Fibroblast of skin of scalp (primary cell): ENCODE measurements at regions not wholly inside any gene's neighbourhood (a gene's known extent, or its start where the extent isn't known, plus 50 kb on each side); places are given as distances from the start of the nearest gene placed in this dataset.
"Not testable (repeated sequence)": the region's sequence is repeated elsewhere in the genome, so short reads cannot be mapped to it uniquely, and the experiment has no call there.

Experiments
- DNase-seq: peaks from one replicate; pipeline ENCODE4 v3.0.0-alpha.2; 2013

DNA sequence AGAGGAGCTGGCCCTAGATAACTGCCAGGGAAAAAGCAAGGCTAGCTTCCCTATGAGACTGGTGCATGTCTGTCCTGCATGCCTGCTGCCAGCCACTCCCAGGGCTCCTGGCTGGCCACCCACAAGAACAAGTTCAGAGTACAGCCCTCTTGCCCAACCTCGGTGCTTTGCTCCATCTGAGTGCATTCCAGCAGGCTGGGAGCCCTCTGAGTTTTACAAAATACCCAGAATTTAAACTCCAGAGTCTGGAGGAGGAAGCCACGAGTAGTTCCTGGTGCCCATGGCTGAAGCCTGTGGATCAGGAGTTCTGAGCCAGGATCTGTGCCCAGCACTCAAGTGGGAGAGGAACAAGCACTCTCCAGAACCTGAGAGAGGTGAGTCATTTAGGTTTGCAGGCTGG is 111.6 kb downstream of the MAGEE2 start:
- no peak for DNase-seq

DNA sequence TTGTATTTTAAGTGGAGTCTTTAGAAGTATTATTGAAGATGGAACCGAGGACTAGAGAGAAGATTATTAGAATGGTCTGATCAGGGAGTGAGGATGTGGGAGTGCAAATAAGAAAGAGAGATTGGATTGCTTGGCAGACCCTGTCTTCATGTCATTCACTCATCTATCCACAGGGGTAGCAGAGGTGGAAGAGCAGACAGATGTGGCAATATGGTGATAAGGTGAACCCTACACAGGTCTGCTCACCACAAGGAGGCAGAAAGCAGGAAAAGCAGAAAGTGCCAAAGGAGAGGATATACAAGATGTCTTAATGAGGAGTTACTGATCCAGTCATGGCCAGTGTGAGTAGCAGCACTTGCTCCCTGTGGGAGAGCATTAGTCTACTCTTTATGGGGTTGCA is 129.4 kb downstream of the MAGEE2 start:
- DNase-seq, result no peak

DNA sequence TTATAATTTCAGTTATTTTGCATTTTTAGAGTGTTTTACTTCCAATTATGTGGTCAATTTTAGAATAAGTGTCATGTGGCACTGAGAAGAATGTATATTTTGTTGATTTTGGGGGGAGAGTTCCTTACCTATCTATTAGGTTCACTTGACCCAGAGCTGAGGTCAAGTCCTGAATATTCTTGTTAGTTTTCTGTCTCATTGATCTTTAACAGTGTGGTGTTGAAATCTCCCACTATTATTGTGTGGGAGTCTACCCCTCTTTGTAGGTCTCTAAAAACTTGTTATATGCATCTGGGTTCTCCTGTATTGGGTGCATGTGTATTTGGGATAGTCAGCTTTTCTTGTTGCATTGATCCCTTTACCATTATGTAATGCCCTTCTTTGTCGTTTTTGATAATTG is 127.0 kb upstream of the ZDHHC15 start:
- DNase-seq, result no peak

DNA sequence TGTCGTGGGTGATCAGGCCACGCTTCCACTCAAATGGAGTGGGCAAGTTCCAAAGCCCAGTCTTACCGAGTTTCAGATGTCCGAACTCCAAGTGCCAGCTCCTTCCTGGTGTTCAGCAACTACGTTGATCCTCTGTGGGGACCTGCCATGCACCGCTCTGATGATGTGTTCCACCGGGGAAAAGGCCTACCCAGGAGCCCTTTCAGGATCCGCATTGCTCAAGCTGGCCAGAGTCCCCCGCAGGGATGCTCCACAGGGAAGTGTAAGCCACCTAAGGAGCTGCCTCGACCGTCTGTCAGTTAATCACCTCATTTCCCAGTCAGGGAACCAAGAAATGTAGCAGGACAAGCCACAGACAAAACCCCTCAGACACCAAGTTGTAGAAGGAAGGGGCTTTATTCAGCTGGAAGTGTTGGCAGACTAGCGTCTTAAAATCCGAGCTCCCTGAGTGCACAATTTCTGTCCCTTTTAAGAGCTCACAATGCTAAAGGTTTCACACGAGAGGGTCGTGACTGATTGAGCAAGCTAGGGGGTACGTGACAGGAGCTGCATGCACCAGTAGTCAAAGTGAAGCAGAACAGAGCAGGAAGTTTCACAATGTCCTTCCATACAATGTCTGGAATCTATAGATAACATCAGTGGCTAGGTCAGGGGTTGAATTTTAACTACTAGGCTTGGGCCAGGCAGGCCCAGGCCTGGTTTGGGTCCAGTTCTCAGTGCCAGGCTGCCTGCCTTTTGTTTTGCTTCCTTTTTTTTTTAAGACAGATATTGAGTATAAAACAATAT is 126.2 kb upstream of the ZDHHC15 start:
- no peak for DNase-seq

DNA sequence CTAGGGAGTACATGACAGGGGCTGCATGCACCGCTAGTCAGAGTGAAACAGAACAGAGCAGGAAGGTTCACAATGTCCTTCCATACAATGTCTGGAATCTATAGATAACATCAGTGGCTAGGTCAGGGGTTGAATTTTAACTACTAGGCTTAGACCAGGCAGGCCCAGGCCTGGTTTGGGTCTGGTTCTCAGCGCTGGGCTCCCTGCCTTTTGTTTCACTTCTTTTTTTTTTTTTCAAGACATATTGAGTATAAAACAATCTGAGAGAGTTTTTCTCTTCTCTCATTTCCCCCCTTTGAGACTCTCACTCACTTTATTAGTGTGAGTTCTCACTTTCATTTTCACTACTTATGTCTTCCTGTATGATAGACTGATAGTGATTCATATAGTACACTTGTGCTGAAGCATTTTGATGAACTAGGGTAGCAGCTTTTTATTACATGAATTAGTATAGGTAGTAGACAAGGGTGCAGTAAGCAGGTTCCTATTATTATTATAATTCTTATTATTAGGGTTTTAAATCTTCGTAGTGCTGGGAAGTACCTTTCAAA is 120.0 kb upstream of the ZDHHC15 start:
- DNase-seq, result no peak

DNA sequence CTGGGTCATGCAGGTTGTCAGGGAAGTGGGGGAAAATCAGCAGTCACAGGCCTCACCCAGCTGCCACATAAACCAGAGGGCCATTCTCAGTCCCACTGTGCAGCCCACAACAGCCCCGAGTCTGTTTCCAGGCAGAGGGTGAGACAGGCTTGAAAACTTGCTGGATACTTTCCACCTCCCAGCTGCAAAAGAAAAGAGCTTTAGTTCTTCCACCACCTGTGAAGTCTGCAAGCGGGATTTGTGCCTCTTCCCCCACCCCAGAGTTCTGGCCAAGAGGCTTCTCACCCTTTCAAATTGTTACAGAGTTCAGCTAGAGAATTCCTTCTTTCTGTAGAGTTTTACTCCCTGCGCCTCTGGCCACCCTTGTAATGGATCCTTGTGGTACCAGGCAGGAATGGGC is 115.5 kb upstream of the ZDHHC15 start:
- no peak for DNase-seq

DNA sequence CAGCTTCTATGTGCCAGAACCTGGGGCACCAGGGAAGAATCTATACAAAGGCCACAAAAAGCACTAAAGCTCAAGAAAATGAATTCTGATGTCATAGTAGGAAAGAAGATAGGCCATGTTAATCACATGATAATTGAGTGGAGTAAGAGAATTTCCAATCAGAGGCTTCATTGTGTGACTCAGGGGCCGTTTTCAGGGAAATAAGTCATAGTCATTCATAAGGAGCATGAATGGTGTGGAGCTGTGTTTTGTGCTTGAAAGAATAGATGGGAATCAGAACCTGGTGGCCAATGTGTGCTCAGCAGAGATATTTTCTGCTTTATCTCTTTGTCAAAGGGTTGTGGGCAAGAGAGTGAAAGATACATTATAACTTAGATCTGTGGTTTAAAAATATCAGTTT is 102.4 kb upstream of the ZDHHC15 start:
- no peak for DNase-seq

DNA sequence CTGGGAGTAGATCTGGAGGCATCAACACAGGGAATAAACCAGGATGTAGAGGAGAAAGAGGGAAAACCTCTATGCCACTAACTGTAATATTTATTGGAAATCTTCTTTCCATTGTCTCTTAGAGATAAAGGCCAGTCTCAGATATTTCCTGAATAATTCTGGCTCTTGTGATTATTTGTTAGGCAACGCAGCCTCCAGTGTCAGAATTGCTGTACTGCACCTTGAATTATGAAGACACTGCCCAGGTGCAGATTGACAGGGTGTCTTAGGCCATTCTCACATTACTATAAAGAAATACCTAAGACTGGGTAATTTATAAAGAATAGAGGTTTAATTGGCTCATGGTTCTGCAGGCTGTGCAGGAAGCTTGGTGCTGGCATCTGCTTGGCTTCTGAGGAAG is 100.7 kb upstream of the ZDHHC15 start:
- DNase-seq, result no peak

DNA sequence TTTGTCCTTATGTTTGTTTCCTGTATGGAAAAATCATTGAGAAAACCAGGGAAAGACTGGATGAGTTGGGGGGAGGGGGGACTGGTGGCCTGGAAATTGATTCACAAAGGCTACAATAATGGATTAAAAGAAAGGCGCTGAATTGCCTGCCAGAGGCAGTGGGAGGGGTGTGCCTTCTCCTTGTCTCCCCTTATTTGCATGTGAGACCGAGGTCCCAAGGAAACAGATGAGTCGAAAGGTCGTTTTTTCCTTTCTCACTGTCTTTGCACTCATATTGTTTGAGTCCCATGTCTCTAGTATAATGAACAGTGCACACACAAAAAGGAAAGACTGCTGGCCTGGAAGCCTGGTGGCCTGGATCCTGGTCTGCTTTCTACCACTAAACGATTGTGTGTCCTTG is 86.6 kb upstream of the ZDHHC15 start:
- no peak for DNase-seq

DNA sequence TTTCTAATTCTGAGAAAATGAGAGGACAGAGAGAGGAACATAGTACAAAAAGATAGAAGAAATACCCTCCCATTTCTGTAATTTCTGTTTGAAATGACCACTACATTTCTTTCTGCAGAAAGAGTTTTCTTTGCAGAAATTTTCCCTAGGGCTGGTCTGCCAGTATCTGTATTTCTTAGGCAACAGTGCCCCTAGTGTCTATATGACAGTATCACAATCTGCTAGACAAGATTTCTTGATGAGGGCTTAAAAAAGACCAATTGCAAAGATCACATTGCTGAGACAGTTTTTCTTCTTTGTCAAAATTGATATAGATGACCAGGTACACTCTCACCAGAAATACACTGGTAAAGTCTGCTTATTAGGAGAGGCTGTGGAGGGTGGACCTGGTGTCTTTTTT is 81.0 kb upstream of the ZDHHC15 start:
- peak; percentile 5 for DNase-seq

DNA sequence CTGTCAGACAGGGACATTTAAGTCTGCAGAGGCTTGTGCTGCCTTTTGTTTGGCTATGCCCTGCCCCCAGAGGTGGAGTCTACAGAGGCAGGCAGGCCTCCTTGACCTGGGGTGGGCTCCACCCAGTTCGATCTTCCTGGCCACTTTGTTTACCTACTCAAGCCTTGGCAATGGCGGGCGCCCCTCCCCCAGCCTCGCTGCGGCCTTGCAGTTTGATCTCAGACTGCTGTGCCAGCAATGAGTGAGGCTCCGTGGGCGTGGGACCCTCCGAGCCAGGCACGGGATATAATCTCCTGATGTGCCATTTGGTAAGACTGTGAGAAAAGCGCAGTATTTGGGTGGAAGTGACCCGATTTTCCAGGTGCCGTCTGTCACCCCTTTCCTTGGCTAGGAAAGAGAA is 79.2 kb upstream of the ZDHHC15 start:
- DNase-seq, result not testable (repeated sequence)

DNA sequence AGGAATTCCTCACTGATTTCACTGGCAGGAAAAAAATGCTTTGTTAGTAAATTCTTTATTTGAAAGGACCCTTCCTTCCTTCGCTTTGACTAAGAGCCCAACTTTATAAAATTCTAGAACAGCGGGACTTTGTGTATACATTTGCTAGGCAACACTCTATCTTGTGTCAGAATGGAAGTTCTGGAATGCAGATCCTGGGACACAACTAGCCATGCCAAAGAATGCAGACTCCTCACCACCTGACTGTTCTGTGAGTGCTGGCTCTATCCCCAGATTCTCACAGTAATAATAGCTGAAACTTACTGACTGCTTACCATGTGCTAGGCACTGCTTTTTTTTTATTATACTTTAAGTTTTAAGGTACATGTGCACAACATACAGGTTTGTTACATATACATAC is 73.3 kb upstream of the ZDHHC15 start:
- DNase-seq, result no peak

DNA sequence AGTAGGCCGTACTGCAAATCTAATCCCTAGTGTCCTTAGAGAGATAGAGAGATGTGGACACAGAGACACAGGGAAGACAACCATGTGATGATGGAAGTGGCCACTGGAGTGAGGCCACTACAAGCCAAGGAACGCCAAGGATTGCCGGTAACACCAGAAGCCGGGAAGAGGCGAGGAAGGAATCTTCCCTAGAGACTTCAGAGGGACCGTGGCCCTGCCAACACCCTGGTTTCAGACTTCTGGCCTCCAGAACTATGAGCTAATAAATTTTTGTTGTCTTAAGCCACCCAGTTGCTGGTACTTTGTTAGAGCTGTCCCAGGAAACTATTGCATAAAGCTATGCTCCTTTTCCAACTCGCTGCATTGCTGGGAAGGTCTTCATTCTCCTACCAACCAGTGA is 70.3 kb upstream of the ZDHHC15 start:
- not testable (repeated sequence) for DNase-seq

DNA sequence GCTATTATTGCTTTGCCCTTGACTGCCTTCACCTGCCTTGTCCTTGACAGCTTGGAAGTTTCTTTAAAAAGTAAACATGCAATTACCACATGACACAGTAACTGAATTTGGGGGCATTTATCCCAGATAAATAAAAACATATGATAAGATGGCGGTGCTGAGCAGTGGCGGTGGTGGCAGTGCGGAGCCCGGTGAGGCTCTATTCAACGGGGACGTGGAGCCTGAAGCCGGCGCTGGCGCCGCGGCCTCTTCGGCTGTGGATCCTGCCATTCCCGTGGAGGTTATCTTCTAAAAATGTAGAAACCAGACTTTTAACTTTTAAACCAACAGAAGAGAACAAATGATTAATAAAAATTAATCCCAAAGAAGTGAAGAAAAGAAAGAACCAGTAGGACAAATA is 59.7 kb upstream of the ZDHHC15 start:
- no peak for DNase-seq
